WTC11 (cell line): ENCODE measurements at regions not wholly inside any gene's neighbourhood (a gene's known extent, or its start where the extent isn't known, plus 50 kb on each side); places are given as distances from the start of the nearest gene placed in this dataset.

ENCODE experiments used
- ATAC-seq: fragments of 200-7000 bp; cut with Tn5 transposase; 2 replicates; pipeline ENCODE4 v1.10.0; 2021; ENCODE audit warnings: mild to moderate bottlenecking, moderate library complexity
- CTCF ChIA-PET: fragments of 300-600 bp; sonication (Branson Sonifier 250); formaldehyde crosslinking; loops from one replicate; lab custom pipeline; 2021; ENCODE audit warnings: antibody characterized with exemption; lab: Charles Lee
- POLR2A ChIA-PET: fragments of 350-600 bp; sonication (Branson Sonifier 250); formaldehyde crosslinking; loops from one replicate; lab custom pipeline; 2021; ENCODE audit warnings: antibody characterized with exemption; lab: Charles Lee
- DNase-seq: peaks from one replicate; pipeline ENCODE4 v3.0.0; 2021; ENCODE audit warnings: low spot score
- H3K27ac Mint-ChIP-seq: 2 replicates; pipeline ENCODE4 v1.8.0; 2021; ENCODE audit warnings: mixed read lengths
- H3K27me3 Mint-ChIP-seq: 2 replicates; pipeline ENCODE4 v1.8.0; 2021; ENCODE audit warnings: low read depth, mild to moderate bottlenecking, moderate library complexity, mixed read lengths
- H3K36me3 Mint-ChIP-seq: 2 replicates; pipeline ENCODE4 v1.8.0; 2021; ENCODE audit warnings: mixed read lengths
- H3K4me1 Mint-ChIP-seq: 2 replicates; pipeline ENCODE4 v1.8.0; 2022; ENCODE audit warnings: mixed read lengths
- H3K4me3 Mint-ChIP-seq: 2 replicates; pipeline ENCODE4 v1.8.0; 2021; ENCODE audit warnings: mild to moderate bottlenecking, moderate library complexity, mixed read lengths
- H3K9me3 Mint-ChIP-seq: 2 replicates; pipeline ENCODE4 v1.8.0; 2021; ENCODE audit warnings: mixed read lengths
- ARID4B ChIP-seq: sonication (generic); formaldehyde crosslinking; IDR thresholded peaks from 2 replicates; pipeline ENCODE4 v1.8.0; 2023; ENCODE audit warnings: missing genetic modification reagents, mild to moderate bottlenecking, borderline replicate concordance
- ATF1 ChIP-seq: sonication (generic); formaldehyde crosslinking; IDR thresholded peaks from 2 replicates; pipeline ENCODE4 v1.8.1; 2023; ENCODE audit warnings: mild to moderate bottlenecking, moderate library complexity, missing genetic modification reagents
- ATF6 ChIP-seq: sonication (generic); formaldehyde crosslinking; IDR thresholded peaks from 2 replicates; pipeline ENCODE4 v1.8.1; 2023; ENCODE audit warnings: mild to moderate bottlenecking, missing genetic modification reagents
- MYBL2 ChIP-seq: sonication (generic); formaldehyde crosslinking; IDR thresholded peaks from 2 replicates; pipeline ENCODE4 v1.8.1; 2023; ENCODE audit warnings: mild to moderate bottlenecking, moderate library complexity, missing genetic modification reagents
- SOX15 ChIP-seq: fragments of 250-450 bp; sonication (Bioruptor Pico); IDR thresholded peaks from 2 replicates; pipeline ENCODE4 v1.9.0; 2021; ENCODE audit warnings: mild to moderate bottlenecking
- SP1 ChIP-seq: sonication (generic); formaldehyde crosslinking; conservative IDR thresholded peaks from 2 replicates; pipeline ENCODE4 v1.8.1; 2022; ENCODE audit warnings: missing genetic modification reagents
- ZNF232 ChIP-seq: sonication (generic); formaldehyde crosslinking; IDR thresholded peaks from 2 replicates; pipeline ENCODE4 v1.8.0; 2022; ENCODE audit warnings: mild to moderate bottlenecking, missing genetic modification reagents
- ZNF671 ChIP-seq: fragments of 250-450 bp; sonication (Bioruptor Pico); IDR thresholded peaks from 2 replicates; pipeline ENCODE4 v1.8.0; 2021; ENCODE audit warnings: mild to moderate bottlenecking
- TF ChIP-seq, protein P1 (sequence below): fragments of 250-450 bp; sonication (Bioruptor Pico); IDR thresholded peaks from 2 replicates; pipeline ENCODE4 v1.8.0; 2021; ENCODE audit warnings: mild to moderate bottlenecking
- TF ChIP-seq, protein P2 (sequence below): sonication (generic); formaldehyde crosslinking; IDR thresholded peaks from 2 replicates; pipeline ENCODE4 v1.8.0; 2023; ENCODE audit warnings: missing genetic modification reagents
- TF ChIP-seq, protein P3 (sequence below): fragments of 250-450 bp; sonication (Bioruptor Pico); IDR thresholded peaks from 2 replicates; pipeline ENCODE4 v2.1.2; 2022; ENCODE audit warnings: mild to moderate bottlenecking, moderate library complexity
- TF ChIP-seq, protein P4 (sequence below): sonication (generic); formaldehyde crosslinking; IDR thresholded peaks from 2 replicates; pipeline ENCODE4 v1.8.1; 2022; ENCODE audit warnings: mild to moderate bottlenecking, moderate library complexity, missing genetic modification reagents
- TF ChIP-seq, protein P5 (sequence below): sonication (generic); formaldehyde crosslinking; IDR thresholded peaks from 2 replicates; pipeline ENCODE4 v1.8.0; 2022; ENCODE audit warnings: mild to moderate bottlenecking, missing genetic modification reagents
- TF ChIP-seq, protein P6 (sequence below): sonication (generic); formaldehyde crosslinking; IDR thresholded peaks from 2 replicates; pipeline ENCODE4 v1.8.1; 2022; ENCODE audit warnings: mild to moderate bottlenecking, missing genetic modification reagents, moderate library complexity, borderline replicate concordance
- TF ChIP-seq, protein P7 (sequence below): sonication (generic); formaldehyde crosslinking; conservative IDR thresholded peaks from 2 replicates; pipeline ENCODE4 v1.8.1; 2022; ENCODE audit warnings: mild to moderate bottlenecking, missing genetic modification reagents

DNA sequence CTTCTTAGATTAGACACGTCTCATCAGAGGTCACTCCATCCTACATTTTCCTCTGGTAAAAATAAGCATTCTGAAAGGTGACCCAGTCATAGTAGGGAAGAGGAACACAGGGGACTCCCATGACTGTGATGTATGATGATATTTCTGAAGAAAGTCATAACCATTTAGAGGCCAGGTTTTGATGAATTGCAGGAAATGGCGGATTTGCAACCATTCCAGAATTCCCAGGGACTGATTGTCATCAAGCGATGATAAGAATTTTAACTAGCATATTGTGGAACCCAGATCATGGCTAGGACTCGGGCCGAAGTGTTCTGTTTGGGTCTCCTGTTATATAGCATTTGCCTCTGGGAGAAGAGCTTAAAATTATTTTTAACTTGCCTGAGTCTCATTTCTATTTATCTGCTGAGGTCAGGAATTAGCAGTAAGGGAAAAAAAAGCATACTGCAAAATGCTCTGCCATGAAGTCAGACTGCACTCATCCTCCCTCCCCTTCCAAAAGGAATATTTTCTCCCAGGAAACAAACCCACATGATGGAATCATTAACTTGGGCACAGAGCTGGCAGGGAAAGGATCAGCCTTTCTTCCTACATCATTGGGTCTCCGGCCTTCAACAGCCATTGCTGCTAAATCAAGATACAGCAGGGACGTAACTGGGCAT, 286.7 kb downstream of the HLX start:
- peaks cover 8% of the 10 kb centered on the region for H3K9me3 Mint-ChIP-seq
- no peak overlapping the region for H3K27ac Mint-ChIP-seq
- TF ChIP-seq ZNF232 (no peak), MYBL2 (CRISPR knock-in tag) (no peak)
- TF ChIP-seq, protein P1, sequence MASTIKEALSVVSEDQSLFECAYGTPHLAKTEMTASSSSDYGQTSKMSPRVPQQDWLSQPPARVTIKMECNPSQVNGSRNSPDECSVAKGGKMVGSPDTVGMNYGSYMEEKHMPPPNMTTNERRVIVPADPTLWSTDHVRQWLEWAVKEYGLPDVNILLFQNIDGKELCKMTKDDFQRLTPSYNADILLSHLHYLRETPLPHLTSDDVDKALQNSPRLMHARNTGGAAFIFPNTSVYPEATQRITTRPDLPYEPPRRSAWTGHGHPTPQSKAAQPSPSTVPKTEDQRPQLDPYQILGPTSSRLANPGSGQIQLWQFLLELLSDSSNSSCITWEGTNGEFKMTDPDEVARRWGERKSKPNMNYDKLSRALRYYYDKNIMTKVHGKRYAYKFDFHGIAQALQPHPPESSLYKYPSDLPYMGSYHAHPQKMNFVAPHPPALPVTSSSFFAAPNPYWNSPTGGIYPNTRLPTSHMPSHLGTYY (CRISPR knock-in tag) = no peak
- TF ChIP-seq, protein P2, sequence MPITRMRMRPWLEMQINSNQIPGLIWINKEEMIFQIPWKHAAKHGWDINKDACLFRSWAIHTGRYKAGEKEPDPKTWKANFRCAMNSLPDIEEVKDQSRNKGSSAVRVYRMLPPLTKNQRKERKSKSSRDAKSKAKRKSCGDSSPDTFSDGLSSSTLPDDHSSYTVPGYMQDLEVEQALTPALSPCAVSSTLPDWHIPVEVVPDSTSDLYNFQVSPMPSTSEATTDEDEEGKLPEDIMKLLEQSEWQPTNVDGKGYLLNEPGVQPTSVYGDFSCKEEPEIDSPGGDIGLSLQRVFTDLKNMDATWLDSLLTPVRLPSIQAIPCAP (CRISPR knock-in tag) = no peak
- TF ChIP-seq, protein P3, sequence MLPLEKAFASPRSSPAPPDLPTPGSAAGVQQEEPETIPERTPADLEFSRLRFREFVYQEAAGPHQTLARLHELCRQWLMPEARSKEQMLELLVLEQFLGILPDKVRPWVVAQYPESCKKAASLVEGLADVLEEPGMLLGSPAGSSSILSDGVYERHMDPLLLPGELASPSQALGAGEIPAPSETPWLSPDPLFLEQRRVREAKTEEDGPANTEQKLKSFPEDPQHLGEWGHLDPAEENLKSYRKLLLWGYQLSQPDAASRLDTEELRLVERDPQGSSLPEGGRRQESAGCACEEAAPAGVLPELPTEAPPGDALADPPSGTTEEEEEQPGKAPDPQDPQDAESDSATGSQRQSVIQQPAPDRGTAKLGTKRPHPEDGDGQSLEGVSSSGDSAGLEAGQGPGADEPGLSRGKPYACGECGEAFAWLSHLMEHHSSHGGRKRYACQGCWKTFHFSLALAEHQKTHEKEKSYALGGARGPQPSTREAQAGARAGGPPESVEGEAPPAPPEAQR (CRISPR knock-in tag) = no peak
- TF ChIP-seq, protein P4, sequence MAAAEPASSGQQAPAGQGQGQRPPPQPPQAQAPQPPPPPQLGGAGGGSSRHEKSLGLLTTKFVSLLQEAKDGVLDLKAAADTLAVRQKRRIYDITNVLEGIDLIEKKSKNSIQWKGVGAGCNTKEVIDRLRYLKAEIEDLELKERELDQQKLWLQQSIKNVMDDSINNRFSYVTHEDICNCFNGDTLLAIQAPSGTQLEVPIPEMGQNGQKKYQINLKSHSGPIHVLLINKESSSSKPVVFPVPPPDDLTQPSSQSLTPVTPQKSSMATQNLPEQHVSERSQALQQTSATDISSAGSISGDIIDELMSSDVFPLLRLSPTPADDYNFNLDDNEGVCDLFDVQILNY = no peak
- H3K27me3 Mint-ChIP-seq = peaks cover 4% of the 10 kb centered on the region; the same call in 1 of the 2 replicates
- H3K36me3 Mint-ChIP-seq = peaks cover 9% of the 10 kb centered on the region
- DNase-seq = no peak
- POLR2A ChIA-PET = no interaction called here
- no peak for ATAC-seq
- H3K4me1 Mint-ChIP-seq = peaks cover 63% of the 10 kb centered on the region
- CTCF ChIA-PET = no interaction called here
- no peak overlapping the region for H3K4me3 Mint-ChIP-seq

DNA sequence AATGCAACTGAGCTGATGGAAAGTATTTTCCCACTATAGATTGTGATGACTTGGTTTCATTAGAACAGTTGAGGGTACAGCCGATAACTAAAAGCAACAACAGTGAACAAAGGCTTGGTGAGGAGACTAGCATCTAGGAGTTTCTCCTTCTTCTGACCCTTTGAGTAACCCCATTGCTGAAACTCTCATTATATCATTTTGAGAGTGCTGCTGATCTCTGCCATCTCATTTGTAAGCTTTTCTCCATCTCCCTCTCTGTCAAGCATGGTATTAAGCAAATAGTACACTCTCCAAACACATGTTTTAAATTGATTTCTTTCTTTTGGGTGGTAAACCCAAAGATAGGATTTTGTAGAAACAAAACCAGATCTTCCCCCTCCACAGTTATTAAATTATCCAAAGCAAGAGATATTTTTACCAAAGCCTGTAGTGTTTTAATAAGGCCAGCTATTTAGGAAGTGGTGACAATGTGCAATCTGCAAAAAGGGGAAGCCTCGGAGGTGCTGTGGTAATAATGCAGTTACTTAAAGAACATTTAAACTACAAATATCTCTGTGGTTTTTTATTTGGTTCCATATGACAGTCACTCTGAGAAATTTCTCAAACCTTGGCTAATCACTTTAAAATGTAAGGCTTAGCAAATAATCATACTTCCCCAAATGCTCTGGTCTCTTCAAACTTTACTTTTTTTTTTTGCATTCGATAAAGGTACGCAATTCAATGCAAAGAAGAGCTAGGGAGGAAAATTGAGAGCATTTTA, 287.5 kb downstream of the HLX start:
- ChIA-PET CTCF (interaction anchor here (0.7 to 1.6 kb wide), 2 partner anchors 37 to 401 kb away, joined by 3 to 4 read pairs; no protein-coding TSS in a partner anchor), POLR2A (no interaction called here)
- H3K4me1 Mint-ChIP-seq = peaks cover 55% of the 10 kb centered on the region
- H3K9me3 Mint-ChIP-seq = peaks cover 16% of the 10 kb centered on the region
- no peak overlapping the region for H3K4me3 Mint-ChIP-seq
- no peak for ATAC-seq
- DNase-seq = no peak
- peaks cover 4% of the 10 kb centered on the region; the same call in 1 of the 2 replicates for H3K27me3 Mint-ChIP-seq
- no peak overlapping the region for H3K27ac Mint-ChIP-seq
- peaks cover 16% of the 10 kb centered on the region for H3K36me3 Mint-ChIP-seq
- TF ChIP-seq, protein P5, sequence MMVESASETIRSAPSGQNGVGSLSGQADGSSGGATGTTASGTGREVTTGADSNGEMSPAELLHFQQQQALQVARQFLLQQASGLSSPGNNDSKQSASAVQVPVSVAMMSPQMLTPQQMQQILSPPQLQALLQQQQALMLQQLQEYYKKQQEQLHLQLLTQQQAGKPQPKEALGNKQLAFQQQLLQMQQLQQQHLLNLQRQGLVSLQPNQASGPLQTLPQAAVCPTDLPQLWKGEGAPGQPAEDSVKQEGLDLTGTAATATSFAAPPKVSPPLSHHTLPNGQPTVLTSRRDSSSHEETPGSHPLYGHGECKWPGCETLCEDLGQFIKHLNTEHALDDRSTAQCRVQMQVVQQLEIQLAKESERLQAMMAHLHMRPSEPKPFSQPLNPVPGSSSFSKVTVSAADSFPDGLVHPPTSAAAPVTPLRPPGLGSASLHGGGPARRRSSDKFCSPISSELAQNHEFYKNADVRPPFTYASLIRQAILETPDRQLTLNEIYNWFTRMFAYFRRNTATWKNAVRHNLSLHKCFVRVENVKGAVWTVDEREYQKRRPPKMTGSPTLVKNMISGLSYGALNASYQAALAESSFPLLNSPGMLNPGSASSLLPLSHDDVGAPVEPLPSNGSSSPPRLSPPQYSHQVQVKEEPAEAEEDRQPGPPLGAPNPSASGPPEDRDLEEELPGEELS = no peak
- TF ChIP-seq, protein P6, sequence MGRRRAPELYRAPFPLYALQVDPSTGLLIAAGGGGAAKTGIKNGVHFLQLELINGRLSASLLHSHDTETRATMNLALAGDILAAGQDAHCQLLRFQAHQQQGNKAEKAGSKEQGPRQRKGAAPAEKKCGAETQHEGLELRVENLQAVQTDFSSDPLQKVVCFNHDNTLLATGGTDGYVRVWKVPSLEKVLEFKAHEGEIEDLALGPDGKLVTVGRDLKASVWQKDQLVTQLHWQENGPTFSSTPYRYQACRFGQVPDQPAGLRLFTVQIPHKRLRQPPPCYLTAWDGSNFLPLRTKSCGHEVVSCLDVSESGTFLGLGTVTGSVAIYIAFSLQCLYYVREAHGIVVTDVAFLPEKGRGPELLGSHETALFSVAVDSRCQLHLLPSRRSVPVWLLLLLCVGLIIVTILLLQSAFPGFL (CRISPR knock-in tag) = no peak
- TF ChIP-seq ZNF671 (CRISPR knock-in tag) = no peak
- TF ChIP-seq ATF6 (CRISPR knock-in tag) = no peak
- TF ChIP-seq SP1 (CRISPR knock-in tag) = no peak
- no peak for TF ChIP-seq SOX15
- TF ChIP-seq, protein P7, sequence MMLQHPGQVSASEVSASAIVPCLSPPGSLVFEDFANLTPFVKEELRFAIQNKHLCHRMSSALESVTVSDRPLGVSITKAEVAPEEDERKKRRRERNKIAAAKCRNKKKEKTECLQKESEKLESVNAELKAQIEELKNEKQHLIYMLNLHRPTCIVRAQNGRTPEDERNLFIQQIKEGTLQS (CRISPR knock-in tag) = no peak
- no peak for TF ChIP-seq ATF1 (CRISPR knock-in tag)
- no peak for TF ChIP-seq ARID4B
